Activated CD8-positive, alpha-beta T cell treated with anti-CD3 and anti-CD28 coated beads for 36 hours (primary cell): ENCODE measurements at regions not wholly inside any gene's neighbourhood (a gene's known extent, or its start where the extent isn't known, plus 50 kb on each side); places are given as distances from the start of the nearest gene placed in this dataset.

Experiments used
- ATAC-seq: fragments of 200-7000 bp; cut with Tn5 transposase; one replicate; pipeline ENCODE4 v1.10.0; 2021; ENCODE audit warnings: mild to moderate bottlenecking, moderate library complexity
- CTCF ChIA-PET: fragments of 350-600 bp; sonication (Branson Sonifier 250); formaldehyde crosslinking; loops from one replicate; lab custom pipeline; 2021; ENCODE audit warnings: antibody characterized with exemption; lab: Charles Lee
- POLR2A ChIA-PET: fragments of 350-600 bp; sonication (Branson Sonifier 250); formaldehyde crosslinking; loops from one replicate; lab custom pipeline; 2021; ENCODE audit warnings: antibody characterized with exemption; lab: Charles Lee
- DNase-seq: peaks from one replicate; pipeline ENCODE4 v3.0.0-alpha.2; 2020
- H3K27ac Mint-ChIP-seq: one replicate; pipeline ENCODE4 v1.8.0; 2021; ENCODE audit warnings: mild to moderate bottlenecking, mixed read lengths
- H3K27me3 Mint-ChIP-seq: one replicate; pipeline ENCODE4 v1.8.0; 2021; ENCODE audit warnings: mixed read lengths
- H3K36me3 Mint-ChIP-seq: one replicate; pipeline ENCODE4 v1.8.0; 2021; ENCODE audit warnings: low read depth, mixed read lengths
- H3K4me1 Mint-ChIP-seq: one replicate; pipeline ENCODE4 v1.8.0; 2021; ENCODE audit warnings: low read depth, mixed read lengths
- H3K4me3 Mint-ChIP-seq: one replicate; pipeline ENCODE4 v1.8.0; 2021; ENCODE audit warnings: mild to moderate bottlenecking, moderate library complexity, mixed read lengths
- H3K9me3 Mint-ChIP-seq: one replicate; pipeline ENCODE4 v1.8.0; 2021; ENCODE audit warnings: mixed read lengths
- CTCF ChIP-seq: fragments of 200-600 bp; IDR thresholded peaks from one replicate; pipeline ENCODE4 v1.8.0; 2022; ENCODE audit warnings: antibody characterized with exemption, mild to moderate bottlenecking
- intact Hi-C: fragments of 100-400 bp; cut with micrococcal nuclease; formaldehyde crosslinking; loops from one replicate; pipeline ENCODE4 v1.10.0; 2022

- DNase-seq (no peak), ATAC-seq (no peak)
- Mint-ChIP-seq H3K9me3 (peaks cover 2% of the 10 kb centered on the region), H3K27ac (no peak overlapping the region), H3K4me3 (no peak overlapping the region), H3K36me3 (no peaks in the 10 kb centered on the region), H3K27me3 (no peaks in the 10 kb centered on the region), H3K4me1 (no peaks in the 10 kb centered on the region)
- TF ChIP-seq CTCF: no peak
- CTCF ChIA-PET: no interaction called here
- intact Hi-C loops: no loop called here
- POLR2A ChIA-PET: no interaction called here
These were observed 440.4 kb upstream of the PRICKLE1 start for GRCh38 chr12:43029971-43030370.

- intact Hi-C loops: no loop called here
- ATAC-seq (no peak), DNase-seq (no peak)
- CTCF ChIA-PET: no interaction called here
- POLR2A ChIA-PET: no interaction called here
- no peak for TF ChIP-seq CTCF
- Mint-ChIP-seq H3K4me1 (no peaks in the 10 kb centered on the region), H3K4me3 (no peak overlapping the region), H3K9me3 (peaks cover 2% of the 10 kb centered on the region), H3K27ac (no peak overlapping the region), H3K27me3 (no peaks in the 10 kb centered on the region), H3K36me3 (no peaks in the 10 kb centered on the region)
These were observed 439.3 kb upstream of the PRICKLE1 start for GRCh38 chr12:43028826-43029225.

- TF ChIP-seq CTCF: no peak
- Mint-ChIP-seq H3K9me3 (no peaks in the 10 kb centered on the region), H3K36me3 (no peaks in the 10 kb centered on the region), H3K27me3 (no peaks in the 10 kb centered on the region), H3K27ac (no peak overlapping the region), H3K4me1 (no peaks in the 10 kb centered on the region), H3K4me3 (no peak overlapping the region)
- no peak for ATAC-seq
- ChIA-PET POLR2A (no interaction called here), CTCF (no interaction called here)
- intact Hi-C loops: no loop called here
- DNase-seq: no peak
These were observed 433.3 kb upstream of the PRICKLE1 start for GRCh38 chr12:43022838-43023237.

GRCh38 chr12:43015090-43015737 lies 425.7 kb upstream of the PRICKLE1 start:
- Mint-ChIP-seq H3K36me3 (no peaks in the 10 kb centered on the region), H3K9me3 (peaks cover 2% of the 10 kb centered on the region), H3K27me3 (no peaks in the 10 kb centered on the region), H3K4me1 (no peaks in the 10 kb centered on the region), H3K27ac (no peak overlapping the region), H3K4me3 (no peak overlapping the region)
- POLR2A ChIA-PET: no interaction called here
- no peak for TF ChIP-seq CTCF
- DNase-seq (no peak), ATAC-seq (no peak)
- CTCF ChIA-PET: no interaction called here
- intact Hi-C loops: no loop called here

GRCh38 chr12:43011383-43011926 lies 421.9 kb upstream of the PRICKLE1 start:
- ATAC-seq (no peak), DNase-seq (no peak)
- Mint-ChIP-seq H3K36me3 (no peaks in the 10 kb centered on the region), H3K27ac (no peak overlapping the region), H3K9me3 (peaks cover 2% of the 10 kb centered on the region), H3K4me1 (no peaks in the 10 kb centered on the region), H3K4me3 (no peak overlapping the region), H3K27me3 (no peaks in the 10 kb centered on the region)
- CTCF ChIA-PET: interaction anchor here (0.8 kb wide), 1 partner anchor 9 kb away, joined by 3 read pairs; no protein-coding TSS in a partner anchor
- no peak for TF ChIP-seq CTCF
- POLR2A ChIA-PET: no interaction called here
- intact Hi-C loops: no loop called here
